Subcutaneous abdominal adipose tissue (tissue), 5 donors: ENCODE measurements at regions not wholly inside any gene's neighbourhood (a gene's known extent, or its start where the extent isn't known, plus 50 kb on each side); places are given as distances from the start of the nearest gene placed in this dataset.

Experiments
- H3K27ac ChIP-seq: one replicate; pipeline ENCODE4 v1.7.0; 2013; ENCODE audit warnings: low read depth, mild to moderate bottlenecking, inconsistent platforms, low read length, moderate library complexity
- H3K27me3 ChIP-seq, 5 donors: one replicate each; pipeline ENCODE4 v1.7.0; 2013; ENCODE audit warnings: low read length in 5 of 5, inconsistent platforms in 1 of 5; ENCODE audit not compliant: control insufficient read depth in 5 of 5, insufficient read depth in 4 of 5
- H3K36me3 ChIP-seq, 5 donors: one replicate each; pipeline ENCODE4 v1.7.0; 2013; ENCODE audit warnings: low read length in 5 of 5; ENCODE audit not compliant: control insufficient read depth in 5 of 5, insufficient read depth in 5 of 5
- H3K4me1 ChIP-seq, 5 donors: one replicate each; pipeline ENCODE4 v1.7.0; 2013; ENCODE audit warnings: low read length in 5 of 5, mild to moderate bottlenecking in 3 of 5, moderate library complexity in 1 of 5; ENCODE audit not compliant: control insufficient read depth in 5 of 5, insufficient read depth in 5 of 5
- H3K4me3 ChIP-seq, 5 donors: one replicate each; pipeline ENCODE4 v1.7.0; 2013; ENCODE audit warnings: low read length in 5 of 5, low read depth in 1 of 5
- H3K9ac ChIP-seq, 5 donors: one replicate each; pipeline ENCODE4 v1.7.0; 2013; ENCODE audit warnings: low read length in 5 of 5, mild to moderate bottlenecking in 4 of 5, moderate library complexity in 3 of 5
- H3K9me3 ChIP-seq, 5 donors: one replicate each; pipeline ENCODE4 v1.7.0; 2013; ENCODE audit warnings: low read length in 5 of 5; ENCODE audit not compliant: control insufficient read depth in 5 of 5
- donor health status: healthy.
- donor health status: healthy.
- donor health status: healthy.
- donor health status: healthy.
- donor health status: healthy.

GRCh38 chr15:26442680-26443079 lies 330.2 kb downstream of the GABRB3 start:
- Histone ChIP-seq H3K27ac (no peak overlapping the region), H3K4me3 (no peak overlapping the region), H3K36me3 (no peaks in the 10 kb centered on the region), H3K4me1 (no peaks in the 10 kb centered on the region), H3K27me3 (no peaks in the 10 kb centered on the region), H3K9me3 (peaks cover 0 to 9% (median 0%) of the 10 kb centered on the region in 5 donors), H3K9ac (no peak overlapping the region)

GRCh38 chr15:26439681-26440080 lies 333.2 kb downstream of the GABRB3 start:
- Histone ChIP-seq H3K9ac (no peak overlapping the region), H3K4me3 (no peak overlapping the region), H3K27me3 (no peaks in the 10 kb centered on the region), H3K9me3 (peaks cover 0 to 13% (median 0%) of the 10 kb centered on the region in 5 donors), H3K27ac (no peak overlapping the region), H3K36me3 (no peaks in the 10 kb centered on the region), H3K4me1 (no peaks in the 10 kb centered on the region)

- no peak overlapping the region for H3K9ac ChIP-seq
- no peak overlapping the region for H3K4me3 ChIP-seq
- no peaks in the 10 kb centered on the region for H3K27me3 ChIP-seq
- no peak overlapping the region for H3K27ac ChIP-seq
- H3K4me1 ChIP-seq = no peaks in the 10 kb centered on the region
- peaks cover 0 to 13% (median 0%) of the 10 kb centered on the region in 5 donors for H3K9me3 ChIP-seq
- H3K36me3 ChIP-seq = no peaks in the 10 kb centered on the region
Measured at GRCh38 chr15:26438718-26439117, 334.1 kb downstream of the GABRB3 start.

GRCh38 chr15:26438316-26438715 lies 334.6 kb downstream of the GABRB3 start:
- no peak overlapping the region for H3K4me3 ChIP-seq
- no peaks in the 10 kb centered on the region for H3K4me1 ChIP-seq
- peaks cover 0 to 9% (median 0%) of the 10 kb centered on the region in 5 donors for H3K9me3 ChIP-seq
- no peak overlapping the region for H3K9ac ChIP-seq
- no peak overlapping the region for H3K27ac ChIP-seq
- H3K36me3 ChIP-seq = no peaks in the 10 kb centered on the region
- no peaks in the 10 kb centered on the region for H3K27me3 ChIP-seq

- Histone ChIP-seq H3K9ac (no peak overlapping the region), H3K4me3 (no peak overlapping the region), H3K4me1 (no peaks in the 10 kb centered on the region), H3K9me3 (peaks cover 0 to 6% (median 0%) of the 10 kb centered on the region in 5 donors), H3K27me3 (no peaks in the 10 kb centered on the region), H3K27ac (no peak overlapping the region), H3K36me3 (no peaks in the 10 kb centered on the region)
Measured at GRCh38 chr15:26433818-26434217, 339.0 kb downstream of the GABRB3 start.

GRCh38 chr15:26433060-26433459 lies 339.8 kb downstream of the GABRB3 start:
- H3K9me3 ChIP-seq = peaks cover 0 to 6% (median 0%) of the 10 kb centered on the region in 5 donors

GRCh38 chr15:26421065-26421464 lies 351.8 kb downstream of the GABRB3 start:
- Histone ChIP-seq H3K4me3 (no peak overlapping the region), H3K27ac (no peak overlapping the region), H3K9ac (no peak overlapping the region), H3K27me3 (no peaks in the 10 kb centered on the region), H3K4me1 (no peaks in the 10 kb centered on the region), H3K36me3 (no peaks in the 10 kb centered on the region), H3K9me3 (peaks cover 2 to 15% (median 14%) of the 10 kb centered on the region in 5 donors)

More at GRCh38 chr15:26433060-26433459, 339.8 kb downstream of the GABRB3 start:
- no peak overlapping the region for H3K27ac ChIP-seq
- H3K4me3 ChIP-seq = no peak overlapping the region
- H3K36me3 ChIP-seq = no peaks in the 10 kb centered on the region
- H3K9ac ChIP-seq = no peak overlapping the region
- no peaks in the 10 kb centered on the region for H3K27me3 ChIP-seq
- H3K4me1 ChIP-seq = no peaks in the 10 kb centered on the region

GRCh38 chr15:26395624-26396023 lies 377.2 kb downstream of the GABRB3 start:
- no peaks in the 10 kb centered on the region for H3K4me1 ChIP-seq
- no peaks in the 10 kb centered on the region for H3K36me3 ChIP-seq
- no peak overlapping the region for H3K4me3 ChIP-seq
- H3K27me3 ChIP-seq = peaks cover 0 to 2% (median 0%) of the 10 kb centered on the region in 5 donors
- peaks cover 0 to 6% (median 2%) of the 10 kb centered on the region in 5 donors for H3K9me3 ChIP-seq
- H3K27ac ChIP-seq = no peak overlapping the region
- no peak overlapping the region for H3K9ac ChIP-seq

- H3K9me3 ChIP-seq = peaks cover 0 to 6% (median 3%) of the 10 kb centered on the region in 5 donors
- no peak overlapping the region for H3K4me3 ChIP-seq
- no peak overlapping the region for H3K27ac ChIP-seq
- peaks cover 0 to 2% (median 0%) of the 10 kb centered on the region in 5 donors for H3K27me3 ChIP-seq
- H3K9ac ChIP-seq = no peak overlapping the region
- H3K4me1 ChIP-seq = no peaks in the 10 kb centered on the region
- no peaks in the 10 kb centered on the region for H3K36me3 ChIP-seq
Measured at GRCh38 chr15:26394801-26395200, 378.1 kb downstream of the GABRB3 start.

- peaks cover 0 to 2% (median 0%) of the 10 kb centered on the region in 5 donors for H3K27me3 ChIP-seq
- no peaks in the 10 kb centered on the region for H3K36me3 ChIP-seq
- H3K9ac ChIP-seq = no peak overlapping the region
- no peak overlapping the region for H3K27ac ChIP-seq
- peaks cover 0 to 10% (median 5%) of the 10 kb centered on the region in 5 donors for H3K9me3 ChIP-seq
- no peak overlapping the region for H3K4me3 ChIP-seq
- no peaks in the 10 kb centered on the region for H3K4me1 ChIP-seq
Measured at GRCh38 chr15:26392956-26393355, 379.9 kb downstream of the GABRB3 start.
